Hepatocyte (in vitro differentiated cells): ENCODE measurements at regions not wholly inside any gene's neighbourhood (a gene's known extent, or its start where the extent isn't known, plus 50 kb on each side); places are given as distances from the start of the nearest gene placed in this dataset.

Experiments used
- DNase-seq: peaks from one replicate; pipeline ENCODE4 v3.0.0-alpha.2; 2016; ENCODE audit warnings: low spot score
- H2AFZ ChIP-seq: fragments of 200-600 bp; sonication (generic); 2 replicates; pipeline ENCODE4 v1.6.0; 2016; ENCODE audit warnings: antibody characterized with exemption, mild to moderate bottlenecking
- H3K27ac ChIP-seq: fragments of 200-600 bp; sonication (generic); 2 replicates; pipeline ENCODE4 v1.5.1; 2016; ENCODE audit warnings: mild to moderate bottlenecking
- H3K27me3 ChIP-seq: fragments of 200-600 bp; sonication (generic); 2 replicates; pipeline ENCODE4 v1.6.1; 2016
- H3K36me3 ChIP-seq: fragments of 200-600 bp; sonication (generic); replicated peaks from 2 replicates; pipeline ENCODE4 v1.5.1; 2016; ENCODE audit warnings: low read depth; ENCODE audit not compliant: insufficient read depth
- H3K4me1 ChIP-seq: fragments of 200-600 bp; sonication (generic); 2 replicates; pipeline ENCODE4 v1.5.1; 2016; ENCODE audit warnings: mild to moderate bottlenecking, moderate library complexity; ENCODE audit not compliant: insufficient read depth
- H3K4me2 ChIP-seq: fragments of 200-600 bp; sonication (generic); 2 replicates; pipeline ENCODE4 v1.6.0; 2016
- H3K4me3 ChIP-seq: fragments of 200-600 bp; sonication (generic); 2 replicates; pipeline ENCODE4 v1.5.1; 2016; ENCODE audit warnings: mild to moderate bottlenecking
- H3K79me2 ChIP-seq: fragments of 200-600 bp; sonication (generic); 2 replicates; pipeline ENCODE4 v1.6.0; 2017; ENCODE audit warnings: mild to moderate bottlenecking
- H3K9me2 ChIP-seq: fragments of 200-600 bp; sonication (generic); replicated peaks from 2 replicates; pipeline ENCODE4 v1.6.0; 2017; ENCODE audit warnings: mild to moderate bottlenecking; ENCODE audit not compliant: insufficient read depth
- H3K9me3 ChIP-seq: fragments of 200-600 bp; sonication (generic); 2 replicates; pipeline ENCODE4 v1.5.1; 2016; ENCODE audit warnings: low read depth, mild to moderate bottlenecking
- H4K20me1 ChIP-seq: fragments of 200-600 bp; sonication (generic); 2 replicates; pipeline ENCODE4 v1.6.0; 2016; ENCODE audit warnings: mild to moderate bottlenecking; ENCODE audit not compliant: insufficient read depth, poor library complexity, severe bottlenecking
- CTCF ChIP-seq: fragments of 200-600 bp; sonication (generic); IDR thresholded peaks from 2 replicates; pipeline ENCODE4 v1.5.1; 2016; ENCODE audit warnings: antibody characterized with exemption, mild to moderate bottlenecking; ENCODE audit not compliant: poor library complexity
- EZH2 ChIP-seq: fragments of 200-600 bp; sonication (generic); IDR thresholded peaks from 2 replicates; pipeline ENCODE4 v1.6.1; 2016; ENCODE audit warnings: antibody characterized with exemption, mild to moderate bottlenecking, borderline replicate concordance
- EZH2phosphoT487 ChIP-seq: fragments of 200-600 bp; sonication (generic); IDR thresholded peaks from one replicate; pipeline ENCODE4 v1.6.1; 2018; ENCODE audit warnings: antibody characterized with exemption, mild to moderate bottlenecking, low read depth, moderate library complexity; ENCODE audit not compliant: unreplicated experiment, severe bottlenecking
- WGBS: methylation state at CpG from one replicate; pipeline ENCODE4 v1.1.6; 2016; ENCODE audit warnings: low lambda C conversion rate; ENCODE audit errors: missing lambda C conversion rate; 5-methylcytosine and 5-hydroxymethylcytosine counted together

- Histone ChIP-seq H4K20me1 (no peaks in the 10 kb centered on the region), H3K9me3 (no peaks in the 10 kb centered on the region), H2AFZ (no peak overlapping the region), H3K4me3 (no peak overlapping the region), H3K27ac (no peak overlapping the region), H3K79me2 (no peaks in the 10 kb centered on the region), H3K36me3 (no peaks in the 10 kb centered on the region), H3K4me2 (peak overlapping the region; percentile 11), H3K4me1 (peaks cover 15% of the 10 kb centered on the region), H3K27me3 (no peaks in the 10 kb centered on the region), H3K9me2 (no peaks in the 10 kb centered on the region)
- peak; percentile 45 for DNase-seq
- TF ChIP-seq CTCF = no peak
- TF ChIP-seq EZH2 = no peak
- no peak for TF ChIP-seq EZH2phosphoT487
- WGBS = 8% methylated on average over 3 of the region's 3 CpGs
Observed at GRCh38 chr9:79166005-79166404, 405.8 kb upstream of the TLE4 start.

- WGBS = 91% methylated on average over 1 of the region's 1 CpG
- Histone ChIP-seq H3K79me2 (no peaks in the 10 kb centered on the region), H2AFZ (no peak overlapping the region)
Observed at GRCh38 chr9:79170643-79171042, 401.1 kb upstream of the TLE4 start.

GRCh38 chr9:79173932-79174331, 397.8 kb upstream of the TLE4 start:
- H3K4me2 ChIP-seq = no peak overlapping the region
- H3K9me3 ChIP-seq = no peaks in the 10 kb centered on the region
- no peaks in the 10 kb centered on the region for H3K27me3 ChIP-seq
- no peaks in the 10 kb centered on the region for H3K79me2 ChIP-seq
- 61% methylated on average over 3 of the region's 3 CpGs for WGBS
- no peaks in the 10 kb centered on the region for H4K20me1 ChIP-seq
- H3K4me1 ChIP-seq = no peaks in the 10 kb centered on the region
- no peak for DNase-seq
- no peak overlapping the region for H2AFZ ChIP-seq
- no peak overlapping the region for H3K27ac ChIP-seq
- no peak overlapping the region for H3K4me3 ChIP-seq
- no peaks in the 10 kb centered on the region for H3K36me3 ChIP-seq
- TF ChIP-seq CTCF (no peak), EZH2 (no peak), EZH2phosphoT487 (no peak)
- no peaks in the 10 kb centered on the region for H3K9me2 ChIP-seq

More at GRCh38 chr9:79170643-79171042, 401.1 kb upstream of the TLE4 start:
- Histone ChIP-seq H3K36me3 (no peaks in the 10 kb centered on the region), H3K27me3 (no peaks in the 10 kb centered on the region), H3K27ac (no peak overlapping the region), H4K20me1 (no peaks in the 10 kb centered on the region), H3K4me3 (no peak overlapping the region), H3K9me3 (no peaks in the 10 kb centered on the region), H3K4me1 (peaks cover 10% of the 10 kb centered on the region), H3K9me2 (no peaks in the 10 kb centered on the region), H3K4me2 (no peak overlapping the region)
- no peak for TF ChIP-seq EZH2phosphoT487
- no peak for TF ChIP-seq CTCF
- TF ChIP-seq EZH2 = no peak
- DNase-seq = no peak
